Smooth muscle cell (in vitro differentiated cells): ENCODE measurements at regions not wholly inside any gene's neighbourhood (a gene's known extent, or its start where the extent isn't known, plus 50 kb on each side); places are given as distances from the start of the nearest gene placed in this dataset.

Experiments used
- DNase-seq: peaks from one replicate; lab custom pipeline; 2025; ENCODE audit not compliant: unreplicated experiment; lab: John Stamatoyannopoulos, UW
- H2AFZ ChIP-seq: fragments of 200-600 bp; sonication (generic); 2 replicates; pipeline ENCODE4 v1.6.0; 2016; ENCODE audit warnings: antibody characterized with exemption, low read depth, mild to moderate bottlenecking
- H3F3A ChIP-seq: fragments of 200-600 bp; sonication (generic); 2 replicates; pipeline ENCODE4 v1.6.0; 2017; ENCODE audit warnings: antibody characterized with exemption, low read depth
- H3K27ac ChIP-seq: fragments of 200-600 bp; sonication (generic); 2 replicates; pipeline ENCODE4 v1.5.1; 2016; ENCODE audit warnings: low read depth, mild to moderate bottlenecking
- H3K27me3 ChIP-seq: fragments of 200-600 bp; sonication (generic); 2 replicates; pipeline ENCODE4 v1.6.1; 2016; ENCODE audit warnings: low read depth, mild to moderate bottlenecking
- H3K36me3 ChIP-seq: fragments of 200-600 bp; sonication (generic); 2 replicates; pipeline ENCODE4 v1.5.1; 2016; ENCODE audit warnings: low read depth
- H3K4me1 ChIP-seq: fragments of 200-600 bp; sonication (generic); 2 replicates; pipeline ENCODE4 v1.5.1; 2016; ENCODE audit warnings: low read depth
- H3K4me2 ChIP-seq: fragments of 200-600 bp; sonication (generic); 2 replicates; pipeline ENCODE4 v1.6.0; 2016; ENCODE audit warnings: mild to moderate bottlenecking
- H3K4me3 ChIP-seq: fragments of 200-600 bp; sonication (generic); 2 replicates; pipeline ENCODE4 v1.5.1; 2016; ENCODE audit warnings: mild to moderate bottlenecking
- H3K79me2 ChIP-seq: fragments of 200-600 bp; sonication (generic); 2 replicates; pipeline ENCODE4 v1.6.0; 2016; ENCODE audit warnings: low read depth, mild to moderate bottlenecking
- H3K9ac ChIP-seq: fragments of 200-600 bp; sonication (generic); 2 replicates; pipeline ENCODE4 v1.6.0; 2016; ENCODE audit warnings: low read depth
- H3K9me3 ChIP-seq: fragments of 200-600 bp; sonication (generic); replicated peaks from 2 replicates; pipeline ENCODE4 v1.5.1; 2016; ENCODE audit warnings: low read depth
- H4K20me1 ChIP-seq: fragments of 200-600 bp; sonication (generic); 2 replicates; pipeline ENCODE4 v1.6.0; 2016; ENCODE audit warnings: low read depth
- CTCF ChIP-seq: fragments of 200-600 bp; sonication (generic); IDR thresholded peaks from 2 replicates; pipeline ENCODE4 v1.5.1; 2017; ENCODE audit warnings: borderline replicate concordance, mild to moderate bottlenecking, antibody characterized with exemption; ENCODE audit not compliant: insufficient read depth, poor library complexity, severe bottlenecking
- WGBS: methylation state at CpG from one replicate; pipeline ENCODE4 v1.1.7; 2016; ENCODE audit warnings: low lambda C conversion rate; 5-methylcytosine and 5-hydroxymethylcytosine counted together

GRCh38 chr15:31483053-31483985 lies 156.7 kb downstream of the KLF13 start:
- Histone ChIP-seq H3K36me3 (no peaks in the 10 kb centered on the region), H3K27ac (no peak overlapping the region), H3K27me3 (peaks cover 23% of the 10 kb centered on the region), H3K4me2 (peak overlapping the region; percentile 80), H3K4me3 (peak overlapping the region; percentile 29), H3K79me2 (no peaks in the 10 kb centered on the region), H3F3A (no peaks in the 10 kb centered on the region), H4K20me1 (no peaks in the 10 kb centered on the region), H2AFZ (no peak overlapping the region), H3K9me3 (no peaks in the 10 kb centered on the region), H3K4me1 (peaks cover 8% of the 10 kb centered on the region), H3K9ac (no peak overlapping the region)
- no peak for TF ChIP-seq CTCF
- no peak for DNase-seq
- 27% methylated on average over 117 of the region's 147 CpGs for WGBS

GRCh38 chr15:31483986-31484951 lies 157.6 kb downstream of the KLF13 start:
- Histone ChIP-seq H3K27me3 (peaks cover 23% of the 10 kb centered on the region), H3K4me2 (no peak overlapping the region), H3F3A (no peaks in the 10 kb centered on the region), H2AFZ (no peak overlapping the region), H3K79me2 (no peaks in the 10 kb centered on the region), H3K9me3 (no peaks in the 10 kb centered on the region), H3K4me1 (peaks cover 8% of the 10 kb centered on the region), H4K20me1 (no peaks in the 10 kb centered on the region), H3K9ac (no peak overlapping the region), H3K36me3 (no peaks in the 10 kb centered on the region), H3K4me3 (no peak overlapping the region), H3K27ac (no peak overlapping the region)
- WGBS: 64% methylated on average over 95 of the region's 100 CpGs
- no peak for DNase-seq
- TF ChIP-seq CTCF: no peak

- no peak overlapping the region for H3K4me3 ChIP-seq
- no peak overlapping the region for H3K4me2 ChIP-seq
- DNase-seq: no peak
- no peaks in the 10 kb centered on the region for H3K79me2 ChIP-seq
- no peak overlapping the region for H2AFZ ChIP-seq
- no peaks in the 10 kb centered on the region for H4K20me1 ChIP-seq
- H3F3A ChIP-seq: no peaks in the 10 kb centered on the region
- peaks cover 8% of the 10 kb centered on the region for H3K4me1 ChIP-seq
- H3K9me3 ChIP-seq: no peaks in the 10 kb centered on the region
- H3K27me3 ChIP-seq: peaks cover 23% of the 10 kb centered on the region
- no peak overlapping the region for H3K9ac ChIP-seq
- 97% methylated on average over 5 of the region's 5 CpGs for whole genome bisulfite sequencing
- TF ChIP-seq CTCF: no peak
- no peak overlapping the region for H3K27ac ChIP-seq
- no peaks in the 10 kb centered on the region for H3K36me3 ChIP-seq
These were observed 158.4 kb downstream of the KLF13 start for GRCh38 chr15:31484986-31485385.
